Panc1 (cell line): ENCODE measurements at regions not wholly inside any gene's neighbourhood (a gene's known extent, or its start where the extent isn't known, plus 50 kb on each side); places are given as distances from the start of the nearest gene placed in this dataset.

ENCODE experiments used
- ATAC-seq: fragments of 200-7000 bp; cut with Tn5 transposase; 2 replicates; pipeline ENCODE4 v1.9.1; 2020; ENCODE audit warnings: mild to moderate bottlenecking, moderate library complexity
- BruUV-seq: library from RNA; stranded (reverse); fragments of 400-500 nt; replicated peaks from 2 replicates; lab custom pipeline; 2021; lab: Mats Ljungman, UMichigan
- CTCF ChIA-PET: fragments of 300-600 bp; sonication (Branson Sonifier 250); formaldehyde crosslinking; loops from one replicate; lab custom pipeline; 2022; ENCODE audit warnings: antibody characterized with exemption; lab: Charles Lee
- POLR2A ChIA-PET: fragments of 300-600 bp; sonication (Branson Sonifier 250); formaldehyde crosslinking; loops from one replicate; lab custom pipeline; 2022; ENCODE audit warnings: antibody characterized with exemption; lab: Charles Lee
- DNase-seq: peaks from one replicate; pipeline ENCODE4 v3.0.0-alpha.2; 2010; ENCODE audit warnings: low read depth, low spot score
- H3K27ac ChIP-seq: 2 replicates; pipeline ENCODE4 v1.5.1; 2011; ENCODE audit warnings: mild to moderate bottlenecking, low read length, inconsistent platforms
- H3K27me3 ChIP-seq: fragments of 200-500 bp; sonication (Bioruptor generic); 2 replicates; pipeline ENCODE4 v1.6.0; 2014; ENCODE audit warnings: low read length, inconsistent platforms; ENCODE audit not compliant: control insufficient read depth, insufficient read depth
- H3K36me3 ChIP-seq: fragments of 200-500 bp; sonication (Bioruptor generic); 2 replicates; pipeline ENCODE4 v1.5.1; 2014; ENCODE audit warnings: inconsistent platforms, mild to moderate bottlenecking, low read length, moderate library complexity; ENCODE audit not compliant: control insufficient read depth, insufficient read depth
- H3K4me1 ChIP-seq: 2 replicates; pipeline ENCODE4 v1.5.1; 2011; ENCODE audit warnings: inconsistent platforms, mild to moderate bottlenecking, low read length, moderate library complexity; ENCODE audit not compliant: control insufficient read depth, insufficient read depth
- H3K4me3 ChIP-seq, 2 experiments: 2 replicates each; pipeline ENCODE4 v1.5.1; 2011 to 2012; ENCODE audit warnings: low read depth in 2 of 2, low read length in 2 of 2, mild to moderate bottlenecking in 2 of 2, inconsistent platforms in 1 of 2, moderate library complexity in 1 of 2
- H3K9me3 ChIP-seq: fragments of 200-500 bp; sonication (Bioruptor generic); 2 replicates; pipeline ENCODE4 v1.5.1; 2014; ENCODE audit warnings: low read depth, mild to moderate bottlenecking, inconsistent platforms, low read length, moderate library complexity; ENCODE audit not compliant: control insufficient read depth, insufficient read depth
- POLR2AphosphoS5 ChIP-seq: IDR thresholded peaks from 2 replicates; pipeline ENCODE4 v1.6.1; 2012; ENCODE audit warnings: mild to moderate bottlenecking, low read depth, low read length, moderate library complexity
- SIN3A ChIP-seq: IDR thresholded peaks from 2 replicates; pipeline ENCODE4 v1.6.1; 2012; ENCODE audit warnings: low read depth, mild to moderate bottlenecking, low read length, moderate library complexity, borderline replicate concordance; ENCODE audit not compliant: insufficient read depth
- TCF7L2 ChIP-seq: IDR thresholded peaks from 2 replicates; pipeline ENCODE4 v1.6.1; 2011; ENCODE audit warnings: mild to moderate bottlenecking, low read depth, low read length, inconsistent platforms
- in situ Hi-C: cut with HindIII; loops from 2 replicates; pipeline ENCODE4 v1.10.0; 2016; ENCODE audit warnings: low sequenced_read_pairs, low pct_unique_long_range_greater_than_20kb
- intact Hi-C: fragments of 100-400 bp; cut with micrococcal nuclease; formaldehyde crosslinking; loops from one replicate; pipeline ENCODE4 v1.10.0; 2022; ENCODE audit not compliant: unreplicated experiment
- TF ChIP-seq, protein P1 (sequence below), 2 experiments: IDR thresholded peaks; 2 replicates each; pipeline ENCODE4 v1.6.1; 2011 to 2012; ENCODE audit warnings: low read depth in 2 of 2, control low read depth in 1 of 2, low read length in 1 of 2, mild to moderate bottlenecking in 1 of 2, moderate library complexity in 1 of 2; ENCODE audit not compliant: insufficient read depth in 1 of 2
- TF ChIP-seq, protein P2 (sequence below): fragments of 450-650 bp; IDR thresholded peaks from 2 replicates; pipeline ENCODE4 v1.5.1; 2017; ENCODE audit warnings: mild to moderate bottlenecking

DNA sequence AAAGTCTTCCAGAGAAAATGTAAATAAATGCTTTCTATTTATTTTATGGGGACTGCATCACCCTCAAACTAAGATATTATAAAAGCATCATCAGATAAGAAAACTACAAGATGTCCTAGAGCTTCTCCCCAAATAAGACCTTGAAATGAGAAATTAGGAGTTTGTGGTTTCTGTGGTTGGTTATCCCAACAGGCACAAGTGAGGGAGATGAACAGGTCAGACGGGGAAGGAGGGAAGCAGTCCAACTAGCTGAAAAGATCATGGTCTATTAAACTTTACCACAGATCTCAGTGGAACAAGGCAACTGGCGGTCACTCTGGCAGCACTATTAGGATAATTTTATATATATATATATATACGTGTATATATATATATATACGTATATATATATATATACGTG, 319.3 kb upstream of the GRID2 start:
- Histone ChIP-seq H3K4me3 (no peak overlapping the region), H3K27me3 (no peaks in the 10 kb centered on the region), H3K27ac (no peak overlapping the region), H3K4me1 (no peaks in the 10 kb centered on the region), H3K9me3 (no peaks in the 10 kb centered on the region), H3K36me3 (no peaks in the 10 kb centered on the region)
- in situ Hi-C loops: no loop called here
- ChIA-PET POLR2A (no interaction called here), CTCF (no interaction called here)
- DNase-seq: no peak
- no peak for ATAC-seq
- intact Hi-C loops: no loop called here
- BruUV-seq: no TSS peak
- no peak for TF ChIP-seq TCF7L2
- TF ChIP-seq, protein P1, sequence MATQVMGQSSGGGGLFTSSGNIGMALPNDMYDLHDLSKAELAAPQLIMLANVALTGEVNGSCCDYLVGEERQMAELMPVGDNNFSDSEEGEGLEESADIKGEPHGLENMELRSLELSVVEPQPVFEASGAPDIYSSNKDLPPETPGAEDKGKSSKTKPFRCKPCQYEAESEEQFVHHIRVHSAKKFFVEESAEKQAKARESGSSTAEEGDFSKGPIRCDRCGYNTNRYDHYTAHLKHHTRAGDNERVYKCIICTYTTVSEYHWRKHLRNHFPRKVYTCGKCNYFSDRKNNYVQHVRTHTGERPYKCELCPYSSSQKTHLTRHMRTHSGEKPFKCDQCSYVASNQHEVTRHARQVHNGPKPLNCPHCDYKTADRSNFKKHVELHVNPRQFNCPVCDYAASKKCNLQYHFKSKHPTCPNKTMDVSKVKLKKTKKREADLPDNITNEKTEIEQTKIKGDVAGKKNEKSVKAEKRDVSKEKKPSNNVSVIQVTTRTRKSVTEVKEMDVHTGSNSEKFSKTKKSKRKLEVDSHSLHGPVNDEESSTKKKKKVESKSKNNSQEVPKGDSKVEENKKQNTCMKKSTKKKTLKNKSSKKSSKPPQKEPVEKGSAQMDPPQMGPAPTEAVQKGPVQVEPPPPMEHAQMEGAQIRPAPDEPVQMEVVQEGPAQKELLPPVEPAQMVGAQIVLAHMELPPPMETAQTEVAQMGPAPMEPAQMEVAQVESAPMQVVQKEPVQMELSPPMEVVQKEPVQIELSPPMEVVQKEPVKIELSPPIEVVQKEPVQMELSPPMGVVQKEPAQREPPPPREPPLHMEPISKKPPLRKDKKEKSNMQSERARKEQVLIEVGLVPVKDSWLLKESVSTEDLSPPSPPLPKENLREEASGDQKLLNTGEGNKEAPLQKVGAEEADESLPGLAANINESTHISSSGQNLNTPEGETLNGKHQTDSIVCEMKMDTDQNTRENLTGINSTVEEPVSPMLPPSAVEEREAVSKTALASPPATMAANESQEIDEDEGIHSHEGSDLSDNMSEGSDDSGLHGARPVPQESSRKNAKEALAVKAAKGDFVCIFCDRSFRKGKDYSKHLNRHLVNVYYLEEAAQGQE (IDR thresholded peaks at IDR 0.05; ENCODE audit: insufficient read depth in 1 of 2, low read depth in 2 of 2, low read length in 1 of 2): no peak
- TF ChIP-seq POLR2AphosphoS5: no peak
- no peak for TF ChIP-seq SIN3A
- TF ChIP-seq, protein P2, sequence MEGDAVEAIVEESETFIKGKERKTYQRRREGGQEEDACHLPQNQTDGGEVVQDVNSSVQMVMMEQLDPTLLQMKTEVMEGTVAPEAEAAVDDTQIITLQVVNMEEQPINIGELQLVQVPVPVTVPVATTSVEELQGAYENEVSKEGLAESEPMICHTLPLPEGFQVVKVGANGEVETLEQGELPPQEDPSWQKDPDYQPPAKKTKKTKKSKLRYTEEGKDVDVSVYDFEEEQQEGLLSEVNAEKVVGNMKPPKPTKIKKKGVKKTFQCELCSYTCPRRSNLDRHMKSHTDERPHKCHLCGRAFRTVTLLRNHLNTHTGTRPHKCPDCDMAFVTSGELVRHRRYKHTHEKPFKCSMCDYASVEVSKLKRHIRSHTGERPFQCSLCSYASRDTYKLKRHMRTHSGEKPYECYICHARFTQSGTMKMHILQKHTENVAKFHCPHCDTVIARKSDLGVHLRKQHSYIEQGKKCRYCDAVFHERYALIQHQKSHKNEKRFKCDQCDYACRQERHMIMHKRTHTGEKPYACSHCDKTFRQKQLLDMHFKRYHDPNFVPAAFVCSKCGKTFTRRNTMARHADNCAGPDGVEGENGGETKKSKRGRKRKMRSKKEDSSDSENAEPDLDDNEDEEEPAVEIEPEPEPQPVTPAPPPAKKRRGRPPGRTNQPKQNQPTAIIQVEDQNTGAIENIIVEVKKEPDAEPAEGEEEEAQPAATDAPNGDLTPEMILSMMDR: no peak

DNA sequence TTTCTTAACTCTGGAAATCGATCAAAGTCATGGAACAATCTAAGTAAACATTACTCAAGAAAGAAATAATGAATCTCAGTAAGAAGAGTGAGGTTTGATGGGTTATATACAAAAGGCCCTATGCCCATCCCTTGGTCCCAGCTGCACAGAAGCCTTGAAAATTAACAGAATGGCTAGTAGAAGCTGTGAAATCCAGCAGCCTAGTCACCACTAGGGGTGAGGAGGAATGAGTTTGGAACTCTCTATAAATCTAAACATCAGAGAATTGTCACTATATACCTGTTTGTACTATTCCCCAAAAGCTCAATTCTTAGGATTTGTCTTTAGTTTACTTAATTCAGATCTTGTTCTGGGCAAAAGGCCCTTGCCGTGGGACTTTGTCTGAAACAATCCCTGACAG, 313.9 kb upstream of the GRID2 start:
- no TSS peak for BruUV-seq
- Histone ChIP-seq H3K27ac (no peak overlapping the region), H3K9me3 (no peaks in the 10 kb centered on the region), H3K27me3 (no peaks in the 10 kb centered on the region), H3K36me3 (no peaks in the 10 kb centered on the region), H3K4me1 (no peaks in the 10 kb centered on the region), H3K4me3 (no peak overlapping the region)
- DNase-seq: no peak
- TF ChIP-seq POLR2AphosphoS5 (no peak), TCF7L2 (no peak), SIN3A (no peak)
- TF ChIP-seq, protein P2: no peak
- TF ChIP-seq, protein P1 (IDR thresholded peaks at IDR 0.05; ENCODE audit: insufficient read depth in 1 of 2, low read depth in 2 of 2, low read length in 1 of 2): no peak
- in situ Hi-C loops: no loop called here
- ATAC-seq: no peak
- intact Hi-C loops: no loop called here
- ChIA-PET POLR2A (no interaction called here), CTCF (no interaction called here)
